ENCODE measurements at regions not wholly inside any gene's neighbourhood (a gene's known extent, or its start where the extent isn't known, plus 50 kb on each side); places are given as distances from the start of the nearest gene placed in this dataset.

DNA sequence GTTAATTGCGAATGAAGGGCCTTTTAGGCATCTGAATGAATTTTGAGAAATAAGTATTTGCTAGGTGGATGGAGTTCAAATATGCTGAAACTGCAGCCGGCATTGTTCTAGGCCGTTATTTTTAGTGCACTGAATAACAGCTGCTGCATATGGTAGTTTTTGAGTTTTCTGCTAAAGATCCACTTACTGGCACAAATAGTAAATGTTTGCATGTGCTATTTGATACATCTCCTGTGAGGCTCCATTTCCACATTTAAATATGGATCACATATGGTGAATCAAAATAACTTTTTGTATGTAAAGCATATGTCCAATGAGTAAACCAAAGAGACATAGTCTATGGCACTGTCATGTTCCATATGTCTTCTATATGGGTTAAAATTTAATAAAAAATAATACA is 56.7 kb upstream of the CNTN4 start:
- Histone ChIP-seq H3K27ac (no peak overlapping the region), H3K4me1 (no peaks in the 10 kb centered on the region), H3K36me3 (ENCODE audit: low read depth, missing control alignments) (no peaks in the 10 kb centered on the region), H3K9me3 (no peaks in the 10 kb centered on the region), H3K27me3 (no peaks in the 10 kb centered on the region), H3K4me3 (no peak overlapping the region)
- no peak for DNase-seq
- intact Hi-C loops (cut with DNase I; ENCODE audit: low total_unique reads): no loop called here
- WGBS, 2 donors: 79 to 84% methylated on average over 3 of the region's 3 CpGs
- TF ChIP-seq POLR2A (IDR thresholded peaks at IDR 0.05) (no peak), CTCF (IDR thresholded peaks at IDR 0.05) (no peak)

All from testis (tissue), 2 donors.